Osteocyte (in vitro differentiated cells): ENCODE measurements at regions not wholly inside any gene's neighbourhood (a gene's known extent, or its start where the extent isn't known, plus 50 kb on each side); places are given as distances from the start of the nearest gene placed in this dataset.

ENCODE experiments used
- DNase-seq: peaks from one replicate; pipeline ENCODE4 v3.0.0; 2021; ENCODE audit warnings: mixed read lengths; ENCODE audit not compliant: unreplicated experiment; ENCODE audit errors: extremely low spot score
- H3K27ac Mint-ChIP-seq: one replicate; pipeline ENCODE4 v1.8.0; 2021; ENCODE audit warnings: mild to moderate bottlenecking, mixed read lengths; ENCODE audit not compliant: unreplicated experiment
- H3K27me3 Mint-ChIP-seq: one replicate; pipeline ENCODE4 v1.8.0; 2021; ENCODE audit warnings: mixed read lengths; ENCODE audit not compliant: unreplicated experiment
- H3K36me3 Mint-ChIP-seq: one replicate; pipeline ENCODE4 v1.8.0; 2021; ENCODE audit warnings: mixed read lengths; ENCODE audit not compliant: unreplicated experiment
- H3K4me1 Mint-ChIP-seq: one replicate; pipeline ENCODE4 v1.8.0; 2021; ENCODE audit warnings: mixed read lengths; ENCODE audit not compliant: unreplicated experiment
- H3K4me3 Mint-ChIP-seq: one replicate; pipeline ENCODE4 v1.8.0; 2021; ENCODE audit warnings: mild to moderate bottlenecking, moderate library complexity, mixed read lengths; ENCODE audit not compliant: unreplicated experiment
- H3K9me3 Mint-ChIP-seq: one replicate; pipeline ENCODE4 v1.8.0; 2021; ENCODE audit warnings: mixed read lengths; ENCODE audit not compliant: unreplicated experiment
- TF ChIP-seq, protein P1 (sequence below): fragments of 200-600 bp; sonication (generic); IDR thresholded peaks from 2 replicates; pipeline ENCODE4 v1.5.0; 2021; ENCODE audit warnings: antibody characterized with exemption, mild to moderate bottlenecking, moderate library complexity

DNA sequence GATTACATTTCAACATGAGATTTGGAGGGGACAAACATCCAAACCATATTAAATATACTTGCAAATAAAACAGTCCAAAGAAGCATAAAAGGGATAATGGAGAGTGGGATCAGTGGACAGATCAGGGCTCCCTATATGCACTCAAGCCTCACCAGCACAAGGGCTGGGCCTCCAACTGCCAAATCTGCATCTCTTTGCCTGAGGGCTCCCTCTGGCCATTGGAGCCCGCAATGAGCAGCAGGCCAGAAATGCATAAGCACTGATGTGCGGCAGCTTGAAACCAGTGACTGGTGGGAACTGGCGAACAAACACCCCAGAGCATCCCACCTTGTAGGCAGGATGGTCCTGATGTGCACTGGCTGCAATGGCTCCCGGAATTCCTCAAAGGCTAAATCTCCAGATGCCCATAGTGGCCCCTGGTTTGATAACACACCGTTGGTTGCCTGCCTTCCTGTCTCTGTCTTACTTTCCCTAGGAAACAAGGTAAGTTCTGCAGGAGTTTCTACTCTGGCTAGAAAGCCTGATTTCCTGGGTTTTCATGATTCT lies 55.9 kb upstream of the POMGNT2 start:
- Mint-ChIP-seq H3K36me3 (peaks cover 6% of the 10 kb centered on the region), H3K9me3 (peaks cover 11% of the 10 kb centered on the region), H3K4me3 (no peak overlapping the region), H3K4me1 (peaks cover 14% of the 10 kb centered on the region), H3K27me3 (peaks cover 3% of the 10 kb centered on the region), H3K27ac (peak overlapping the region; percentile 35)
- DNase-seq: peak; percentile 53
- TF ChIP-seq, protein P1, sequence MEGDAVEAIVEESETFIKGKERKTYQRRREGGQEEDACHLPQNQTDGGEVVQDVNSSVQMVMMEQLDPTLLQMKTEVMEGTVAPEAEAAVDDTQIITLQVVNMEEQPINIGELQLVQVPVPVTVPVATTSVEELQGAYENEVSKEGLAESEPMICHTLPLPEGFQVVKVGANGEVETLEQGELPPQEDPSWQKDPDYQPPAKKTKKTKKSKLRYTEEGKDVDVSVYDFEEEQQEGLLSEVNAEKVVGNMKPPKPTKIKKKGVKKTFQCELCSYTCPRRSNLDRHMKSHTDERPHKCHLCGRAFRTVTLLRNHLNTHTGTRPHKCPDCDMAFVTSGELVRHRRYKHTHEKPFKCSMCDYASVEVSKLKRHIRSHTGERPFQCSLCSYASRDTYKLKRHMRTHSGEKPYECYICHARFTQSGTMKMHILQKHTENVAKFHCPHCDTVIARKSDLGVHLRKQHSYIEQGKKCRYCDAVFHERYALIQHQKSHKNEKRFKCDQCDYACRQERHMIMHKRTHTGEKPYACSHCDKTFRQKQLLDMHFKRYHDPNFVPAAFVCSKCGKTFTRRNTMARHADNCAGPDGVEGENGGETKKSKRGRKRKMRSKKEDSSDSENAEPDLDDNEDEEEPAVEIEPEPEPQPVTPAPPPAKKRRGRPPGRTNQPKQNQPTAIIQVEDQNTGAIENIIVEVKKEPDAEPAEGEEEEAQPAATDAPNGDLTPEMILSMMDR: no peak

DNA sequence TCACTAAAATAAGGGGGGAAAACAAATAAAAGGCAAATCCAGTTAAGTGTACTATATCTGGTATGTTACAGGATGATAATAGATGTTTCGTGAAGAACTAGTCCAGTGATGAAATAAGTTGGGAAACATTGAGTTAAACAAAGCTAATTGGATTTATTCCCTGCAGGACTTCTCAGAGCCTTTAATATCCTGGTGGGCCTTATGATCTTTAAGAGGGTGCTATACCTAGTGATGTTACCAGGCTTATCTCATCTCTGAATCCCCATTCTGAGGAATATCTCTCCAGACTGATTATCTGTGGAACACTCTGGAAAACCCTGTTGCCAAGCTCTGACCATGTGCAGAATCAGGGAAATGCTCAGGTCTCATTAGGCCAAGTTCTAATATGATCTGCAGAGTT lies 54.8 kb upstream of the POMGNT2 start:
- DNase-seq: no peak
- no peak overlapping the region for H3K27ac Mint-ChIP-seq
- TF ChIP-seq, protein P1: no peak
- H3K4me1 Mint-ChIP-seq: peaks cover 14% of the 10 kb centered on the region
- no peak overlapping the region for H3K4me3 Mint-ChIP-seq
- peaks cover 10% of the 10 kb centered on the region for H3K27me3 Mint-ChIP-seq
- no peaks in the 10 kb centered on the region for H3K9me3 Mint-ChIP-seq
- no peaks in the 10 kb centered on the region for H3K36me3 Mint-ChIP-seq

DNA sequence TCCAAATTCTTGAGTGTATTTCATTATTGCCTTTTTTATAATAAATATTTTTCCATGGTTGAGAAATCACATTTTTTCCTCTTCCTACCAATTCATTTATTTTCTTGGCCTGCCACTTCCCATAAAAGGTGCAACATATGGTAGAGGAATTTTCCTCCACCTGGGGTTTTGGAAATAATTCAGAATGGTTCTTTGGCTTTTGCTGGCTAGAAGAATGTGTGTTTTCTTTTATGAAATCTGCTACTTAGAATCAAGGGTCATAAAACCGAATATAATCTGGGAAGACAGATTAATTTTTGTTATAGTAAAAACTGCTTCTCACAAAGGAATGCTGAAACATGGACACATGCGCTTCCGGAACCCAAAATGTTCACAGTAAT lies 54.0 kb upstream of the POMGNT2 start:
- Mint-ChIP-seq H3K4me3 (no peak overlapping the region), H3K36me3 (no peaks in the 10 kb centered on the region), H3K9me3 (no peaks in the 10 kb centered on the region), H3K27me3 (peaks cover 14% of the 10 kb centered on the region), H3K4me1 (peaks cover 14% of the 10 kb centered on the region), H3K27ac (no peak overlapping the region)
- no peak for DNase-seq
- TF ChIP-seq, protein P1: no peak

DNA sequence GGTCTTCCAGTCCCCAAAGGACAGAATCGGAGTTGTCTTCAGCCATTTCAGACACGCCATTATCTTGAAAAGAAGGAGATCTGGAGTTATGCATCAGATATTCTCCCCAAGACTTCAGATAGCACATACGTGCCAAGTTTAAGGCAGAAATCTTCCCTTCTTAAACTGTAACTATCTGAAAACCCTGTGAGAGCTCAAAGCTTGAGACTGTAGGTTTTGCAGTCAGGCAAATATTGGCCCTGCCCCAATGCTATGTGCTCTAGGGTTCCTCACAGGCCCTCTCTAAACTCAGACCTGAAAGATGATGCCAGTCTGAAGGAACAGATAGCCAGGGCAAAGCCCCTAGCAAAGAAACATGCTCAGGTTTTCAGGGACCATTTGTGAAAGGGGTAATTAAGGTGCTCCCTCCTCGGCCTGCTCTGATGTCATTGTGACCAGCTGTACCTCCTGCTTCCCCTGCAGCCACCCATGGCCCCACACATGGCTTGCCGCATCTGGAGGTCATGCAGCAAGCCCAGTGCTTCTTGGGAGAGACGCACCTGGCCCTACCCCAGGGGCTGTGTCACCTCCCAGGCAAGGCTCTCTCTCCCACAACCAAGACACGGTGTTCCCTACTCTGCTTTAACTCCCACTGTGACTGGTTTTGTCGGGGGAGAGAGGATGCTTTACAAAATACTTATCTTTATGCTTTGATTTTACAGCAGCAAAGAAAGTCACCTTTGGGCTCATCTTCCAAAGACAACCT lies 53.4 kb upstream of the POMGNT2 start:
- TF ChIP-seq, protein P1: no peak
- DNase-seq: no peak
- Mint-ChIP-seq H3K27me3 (peaks cover 18% of the 10 kb centered on the region), H3K27ac (no peak overlapping the region), H3K36me3 (no peaks in the 10 kb centered on the region), H3K9me3 (no peaks in the 10 kb centered on the region), H3K4me3 (no peak overlapping the region), H3K4me1 (peaks cover 14% of the 10 kb centered on the region)

DNA sequence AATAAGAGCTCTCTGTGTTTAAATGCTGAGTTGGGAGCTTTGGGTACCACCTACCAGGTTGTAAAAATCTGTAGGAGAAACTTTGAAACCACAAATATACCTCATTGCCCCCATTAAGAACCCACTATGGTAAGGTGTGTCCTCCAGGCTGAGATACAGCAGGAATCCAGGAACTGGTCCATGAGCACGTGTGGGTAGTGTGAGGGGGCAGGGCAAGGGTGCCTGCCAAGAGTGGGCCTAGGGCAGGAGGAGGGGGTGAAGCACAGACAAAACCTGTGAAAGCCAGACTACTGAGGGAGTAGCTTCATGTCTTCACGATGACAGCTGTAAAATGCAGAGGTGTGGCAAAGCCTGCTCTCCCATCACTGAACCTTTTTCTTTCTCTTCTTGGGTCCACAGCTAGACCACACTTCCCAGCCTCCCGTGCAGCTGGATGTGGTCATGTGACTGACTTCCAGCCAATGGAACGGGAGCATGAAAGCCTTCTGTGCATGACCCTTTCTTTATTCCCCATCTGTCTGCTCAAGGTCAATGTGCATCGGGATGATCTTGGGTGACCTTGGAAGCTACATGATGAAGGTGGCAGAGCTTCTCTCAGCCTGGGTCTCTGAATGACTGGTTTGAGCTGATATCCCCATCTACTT lies 51.1 kb upstream of the POMGNT2 start:
- Mint-ChIP-seq H3K4me1 (peaks cover 5% of the 10 kb centered on the region), H3K9me3 (no peaks in the 10 kb centered on the region), H3K36me3 (no peaks in the 10 kb centered on the region), H3K27ac (no peak overlapping the region), H3K27me3 (peaks cover 31% of the 10 kb centered on the region), H3K4me3 (no peak overlapping the region)
- DNase-seq: no peak
- TF ChIP-seq, protein P1: no peak
